HG03575 (cell line): ENCODE measurements at regions not wholly inside any gene's neighbourhood (a gene's known extent, or its start where the extent isn't known, plus 50 kb on each side); places are given as distances from the start of the nearest gene placed in this dataset.
"Not testable (repeated sequence)": the region's sequence is repeated elsewhere in the genome, so short reads cannot be mapped to it uniquely, and the experiment has no call there.

ENCODE experiments used
- ATAC-seq: cut with Tn5 transposase; IDR thresholded peaks from one replicate; pipeline ENCODE4 v1.9.1; 2021; ENCODE audit not compliant: unreplicated experiment, insufficient number of reproducible peaks, low FRiP score; ENCODE audit errors: extremely low read depth

DNA sequence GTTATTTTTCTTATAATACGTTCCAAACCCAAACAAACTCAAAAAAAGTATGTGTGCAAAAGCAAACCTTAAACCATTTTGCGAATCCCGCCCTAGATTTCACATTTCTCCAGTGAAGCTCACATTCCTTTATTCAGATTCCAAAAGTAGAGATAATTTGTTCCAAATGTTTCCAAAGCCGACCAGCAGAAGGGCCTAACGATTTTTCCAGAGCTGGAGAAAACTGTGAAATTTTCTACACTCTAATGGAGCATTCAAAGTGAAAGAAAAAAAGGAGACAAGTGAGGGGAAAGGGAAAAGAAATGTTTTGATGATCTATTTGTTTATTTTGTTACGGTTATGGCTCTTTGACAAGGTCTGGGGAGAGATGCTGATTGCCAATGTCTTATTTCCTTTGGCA lies 286.5 kb upstream of the SLC14A2 start:
- no peak for ATAC-seq

DNA sequence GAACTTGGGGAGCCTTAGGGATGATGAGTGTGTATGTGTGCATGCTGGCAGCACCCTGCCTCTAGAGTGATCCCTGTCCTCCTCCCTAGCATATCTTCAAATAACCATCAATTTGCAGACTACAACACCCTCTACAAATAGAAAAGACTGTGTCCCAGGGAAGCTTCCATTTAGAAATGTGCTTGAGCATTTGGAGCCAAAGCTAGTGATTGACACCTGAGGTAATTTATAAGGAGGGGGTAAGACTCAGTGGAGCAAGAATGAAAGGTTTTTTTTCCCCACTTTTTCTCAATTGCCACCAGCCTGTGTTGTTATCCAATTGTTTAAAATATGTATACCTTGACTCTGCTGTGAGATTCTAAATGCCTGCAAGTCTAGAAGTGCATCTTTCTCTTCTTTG lies 286.0 kb upstream of the SLC14A2 start:
- no peak for ATAC-seq

DNA sequence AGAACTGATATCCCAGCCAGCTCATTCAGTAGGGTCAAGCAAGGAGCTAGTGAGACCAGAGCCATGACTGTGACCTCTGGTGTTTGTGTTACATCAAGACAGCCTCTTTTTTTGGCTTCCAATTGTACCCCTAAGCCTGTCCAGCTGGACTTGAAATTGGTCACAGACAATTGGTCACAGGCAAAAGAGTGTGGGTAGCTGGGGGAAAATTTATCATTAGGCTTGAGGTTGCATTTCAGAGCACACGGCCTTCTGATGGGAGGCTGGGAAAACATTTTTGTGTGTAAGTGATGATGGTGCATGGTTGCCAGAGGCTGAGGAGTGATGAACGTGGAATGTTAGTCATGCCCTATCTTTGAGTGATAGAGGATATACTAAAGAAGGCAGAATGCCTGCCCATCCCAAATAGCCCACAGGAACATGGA lies 285.1 kb upstream of the SLC14A2 start:
- ATAC-seq: no peak

- no peak for ATAC-seq
Observed at GRCh38 chr18:45332871-45333270, 282.4 kb upstream of the SLC14A2 start.

DNA sequence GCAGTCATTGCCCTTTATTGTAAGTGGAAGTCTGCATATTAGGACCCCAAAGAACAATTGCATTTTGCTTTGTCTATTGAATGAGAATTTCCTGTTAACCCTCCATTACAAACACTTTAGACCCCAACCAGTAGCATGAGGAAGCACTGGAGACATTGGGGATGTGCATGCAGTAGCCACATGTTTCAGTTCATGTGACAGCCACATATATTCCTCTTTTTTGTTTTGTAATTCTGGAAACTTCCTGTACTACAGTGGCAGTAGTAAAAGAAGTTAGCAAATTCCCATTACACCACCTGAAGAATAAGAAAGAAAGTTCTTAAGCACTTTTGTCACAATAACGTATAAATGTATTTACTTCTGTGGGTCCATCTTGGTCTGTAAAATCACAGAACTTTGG lies 281.1 kb upstream of the SLC14A2 start:
- ATAC-seq: no peak

DNA sequence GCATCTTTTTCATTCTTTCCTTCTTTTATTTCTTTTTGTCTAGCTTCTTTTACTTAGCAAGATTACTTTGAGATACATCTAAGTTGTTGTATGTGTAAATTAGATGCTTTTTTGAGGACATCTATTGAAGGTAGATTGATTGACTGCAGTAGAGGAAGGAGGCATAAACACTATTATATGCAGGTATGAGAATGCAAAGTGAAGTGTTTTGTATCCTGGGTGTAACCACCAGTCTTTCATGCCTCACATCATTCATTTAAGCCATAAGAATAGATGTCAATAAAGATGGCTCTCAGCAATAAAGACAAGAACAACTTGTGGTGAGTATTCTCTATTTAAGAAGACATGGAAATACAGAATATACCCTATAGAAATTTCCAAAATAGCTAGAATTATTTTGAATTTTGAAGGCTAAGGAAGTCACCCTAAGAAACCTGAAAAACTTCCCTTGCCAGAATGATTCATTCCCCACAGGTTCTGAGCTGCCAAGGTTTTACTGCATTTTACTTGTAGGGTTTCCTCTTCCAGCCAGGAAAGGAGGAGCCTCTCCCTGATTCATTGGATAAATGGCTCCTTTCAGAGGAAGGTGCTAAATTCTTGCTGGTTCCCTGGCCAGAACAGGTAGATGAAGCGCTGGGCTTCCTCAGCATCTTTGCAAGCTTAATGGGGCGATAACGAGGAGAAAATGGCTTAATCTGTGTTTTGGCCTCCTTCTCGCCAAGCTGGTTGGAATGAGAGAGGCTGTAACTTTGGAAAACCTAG lies 279.8 kb upstream of the SLC14A2 start:
- ATAC-seq: no peak

- no peak for ATAC-seq
Observed at GRCh38 chr18:45336448-45336847, 278.8 kb upstream of the SLC14A2 start.

- ATAC-seq: no peak
Observed at GRCh38 chr18:45337477-45337876, 277.8 kb upstream of the SLC14A2 start.

- ATAC-seq: no peak
Observed at GRCh38 chr18:45339810-45340550, 275.3 kb upstream of the SLC14A2 start.

GRCh38 chr18:45340884-45341283 lies 274.4 kb upstream of the SLC14A2 start:
- no peak for ATAC-seq

DNA sequence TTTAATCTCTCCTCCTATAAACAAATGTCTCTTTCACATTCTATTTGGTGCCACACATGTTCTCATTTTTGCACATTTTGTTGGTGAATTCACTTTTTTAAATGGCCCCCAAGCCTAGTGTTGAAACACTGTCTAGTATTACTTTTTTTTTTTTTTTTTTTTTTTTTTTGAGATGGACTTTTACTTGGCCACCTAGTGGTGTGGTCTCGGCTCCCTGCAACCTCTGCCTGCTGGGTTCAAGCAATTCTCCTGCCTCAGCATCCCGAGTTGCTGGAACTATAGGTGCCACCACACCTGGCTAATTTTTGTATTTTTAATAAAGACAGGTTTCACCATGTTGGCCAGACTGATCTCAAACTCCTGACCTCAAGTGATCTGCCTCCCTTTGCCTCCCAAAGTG lies 273.8 kb upstream of the SLC14A2 start:
- no peak for ATAC-seq

DNA sequence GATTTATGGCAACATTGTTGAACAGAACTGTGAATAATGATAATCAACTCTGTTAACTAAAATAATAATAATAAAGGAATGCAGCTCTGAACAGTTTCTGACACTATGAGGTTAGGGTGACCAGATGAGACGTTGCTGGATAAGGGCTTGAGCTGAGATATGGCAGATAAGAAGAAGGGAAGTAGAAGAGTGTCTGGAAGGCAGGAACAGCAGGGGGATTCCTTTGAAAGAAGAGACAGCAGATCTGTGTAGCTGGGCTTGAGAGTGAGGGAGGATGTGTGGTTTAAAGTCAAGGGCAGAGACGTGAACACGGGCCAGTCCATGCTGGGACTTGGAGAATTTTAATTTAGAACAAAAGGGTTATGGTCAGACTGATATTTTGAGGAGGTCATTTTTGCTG lies 273.1 kb upstream of the SLC14A2 start:
- no peak for ATAC-seq

DNA sequence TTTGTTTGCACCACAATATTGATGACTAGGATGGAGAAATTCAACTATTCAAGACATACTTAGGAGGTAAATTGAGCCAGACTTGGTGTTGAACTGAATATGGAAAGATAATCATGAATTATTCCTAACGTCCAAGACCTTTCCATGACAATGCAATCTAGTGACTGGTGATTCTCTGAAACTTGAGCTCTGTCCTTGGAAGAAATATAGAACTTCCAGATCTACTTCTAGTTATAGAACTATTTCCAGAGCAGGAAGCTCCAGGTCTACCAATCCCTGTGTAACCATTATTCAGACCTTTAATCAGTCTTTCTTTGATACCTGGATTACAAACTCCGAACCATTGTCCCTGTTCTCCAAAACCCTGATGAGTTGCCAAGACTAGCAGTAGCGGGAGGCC lies 272.6 kb upstream of the SLC14A2 start:
- no peak for ATAC-seq

DNA sequence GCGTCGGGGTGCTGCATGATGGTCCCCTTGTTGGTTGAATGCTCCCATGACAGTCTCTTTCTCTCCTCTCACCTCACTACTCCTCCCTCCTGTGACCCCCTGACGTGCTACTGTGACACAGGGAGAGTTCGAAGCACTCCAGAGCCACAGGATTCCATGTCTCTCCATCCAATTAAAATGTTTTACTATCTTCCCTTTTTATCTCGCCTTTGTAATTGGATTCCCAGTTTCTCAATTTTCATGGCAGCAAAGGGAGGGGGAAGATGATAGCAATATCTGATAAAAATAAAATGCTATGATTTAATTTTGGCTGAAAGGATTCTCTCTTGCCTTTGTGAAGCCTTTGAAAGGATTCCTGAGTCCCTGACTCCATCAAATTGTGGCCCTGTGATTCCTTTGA lies 271.9 kb upstream of the SLC14A2 start:
- ATAC-seq: no peak

DNA sequence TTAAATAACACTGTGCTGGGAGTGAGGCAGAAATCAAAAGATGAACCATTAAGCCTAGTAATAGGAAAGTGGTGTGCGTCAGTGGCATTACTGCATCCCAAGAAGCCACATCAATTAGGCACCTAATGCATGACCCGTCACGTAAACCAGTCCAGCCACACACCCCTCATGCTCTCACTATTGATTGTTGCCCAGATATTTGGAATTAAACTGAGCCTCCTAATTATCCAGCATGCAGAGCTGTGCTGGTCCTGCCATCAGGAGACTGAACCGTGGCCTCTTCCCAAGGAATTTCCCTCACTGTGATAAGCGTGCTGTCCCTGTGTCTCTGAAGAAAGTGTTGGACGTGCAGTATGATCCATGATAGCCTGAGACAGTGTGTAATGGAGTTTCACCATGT lies 270.6 kb upstream of the SLC14A2 start:
- ATAC-seq: not testable (repeated sequence)

DNA sequence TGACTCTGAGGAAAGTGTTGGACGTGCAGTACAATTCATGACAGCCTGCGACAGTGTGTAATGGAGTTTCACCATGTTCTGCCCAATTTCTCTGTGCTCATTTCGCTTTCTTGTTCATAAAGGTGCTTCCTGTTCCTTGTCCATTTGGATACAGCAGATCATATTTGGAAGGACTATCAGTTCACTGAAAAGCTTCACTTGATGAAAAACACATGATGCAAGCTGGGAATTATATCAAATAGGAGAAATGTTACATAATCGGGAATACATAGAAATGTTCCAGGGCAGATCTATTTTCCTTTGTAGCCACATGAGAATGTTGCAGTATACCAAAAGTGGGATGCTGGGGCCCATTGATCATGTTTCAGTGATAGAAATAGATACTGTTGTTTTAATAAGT lies 266.3 kb upstream of the SLC14A2 start:
- ATAC-seq: no peak

- no peak for ATAC-seq
Observed at GRCh38 chr18:45349467-45349866, 265.8 kb upstream of the SLC14A2 start.

- ATAC-seq: no peak
Observed at GRCh38 chr18:45350404-45351156, 264.7 kb upstream of the SLC14A2 start.

DNA sequence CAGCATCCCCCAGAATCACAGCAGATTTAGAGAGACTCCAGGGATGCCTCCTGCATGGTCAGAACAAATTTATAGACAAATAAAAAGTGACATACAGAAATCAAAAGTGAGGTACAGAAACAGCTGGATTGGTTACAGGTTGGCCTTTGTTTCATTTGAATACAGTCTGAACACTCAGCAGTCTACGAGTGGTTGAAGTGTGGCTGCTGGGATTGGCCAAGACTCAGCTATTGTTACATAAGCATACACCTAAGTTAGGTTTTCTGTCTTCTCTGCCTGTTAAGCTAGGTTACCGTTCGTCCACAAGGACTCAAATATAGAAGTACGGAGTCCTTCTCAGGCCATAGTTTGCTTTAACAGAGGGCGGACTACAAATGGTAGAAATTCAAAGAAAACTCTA lies 262.4 kb upstream of the SLC14A2 start:
- ATAC-seq: no peak

DNA sequence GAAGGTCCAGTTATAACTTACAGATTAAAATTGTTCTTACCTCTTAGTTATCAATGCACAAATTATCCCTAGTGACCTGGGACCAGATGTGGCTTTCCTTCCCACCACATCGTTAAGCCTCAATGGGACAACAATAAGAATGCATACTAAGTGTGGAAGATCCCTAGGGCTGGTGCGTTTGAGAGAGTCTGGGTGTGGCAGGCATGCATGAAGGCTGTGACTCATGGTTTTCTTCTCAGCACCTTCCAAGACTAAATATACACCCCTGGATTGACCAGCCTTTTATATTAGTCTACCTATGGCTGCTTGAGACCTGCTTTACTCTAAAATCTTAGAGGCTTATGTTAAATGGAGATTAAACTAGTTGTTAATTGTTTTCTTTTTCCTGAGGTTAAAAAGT lies 261.7 kb upstream of the SLC14A2 start:
- ATAC-seq: no peak
